ENCODE measurements at regions not wholly inside any gene's neighbourhood (a gene's known extent, or its start where the extent isn't known, plus 50 kb on each side); places are given as distances from the start of the nearest gene placed in this dataset.

DNA sequence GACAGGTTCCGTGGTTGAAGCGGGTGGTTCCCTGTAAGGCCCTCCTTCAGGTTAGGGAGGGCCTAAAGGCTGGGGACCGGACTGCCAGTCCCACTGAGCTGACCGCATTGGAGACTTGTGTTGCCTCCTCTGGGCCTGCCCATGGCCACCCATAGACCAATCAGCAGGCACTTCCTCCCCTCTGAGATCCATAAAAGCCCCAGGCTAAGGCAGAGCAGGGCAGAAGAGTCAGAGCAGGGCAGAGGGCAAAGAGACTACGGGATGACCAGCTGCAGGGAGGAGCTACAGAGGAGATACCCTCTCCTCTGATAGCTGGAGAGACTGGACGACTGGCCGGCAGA, 537.4 kb downstream of the TENT5A start:
- TF ChIP-seq, protein P1, sequence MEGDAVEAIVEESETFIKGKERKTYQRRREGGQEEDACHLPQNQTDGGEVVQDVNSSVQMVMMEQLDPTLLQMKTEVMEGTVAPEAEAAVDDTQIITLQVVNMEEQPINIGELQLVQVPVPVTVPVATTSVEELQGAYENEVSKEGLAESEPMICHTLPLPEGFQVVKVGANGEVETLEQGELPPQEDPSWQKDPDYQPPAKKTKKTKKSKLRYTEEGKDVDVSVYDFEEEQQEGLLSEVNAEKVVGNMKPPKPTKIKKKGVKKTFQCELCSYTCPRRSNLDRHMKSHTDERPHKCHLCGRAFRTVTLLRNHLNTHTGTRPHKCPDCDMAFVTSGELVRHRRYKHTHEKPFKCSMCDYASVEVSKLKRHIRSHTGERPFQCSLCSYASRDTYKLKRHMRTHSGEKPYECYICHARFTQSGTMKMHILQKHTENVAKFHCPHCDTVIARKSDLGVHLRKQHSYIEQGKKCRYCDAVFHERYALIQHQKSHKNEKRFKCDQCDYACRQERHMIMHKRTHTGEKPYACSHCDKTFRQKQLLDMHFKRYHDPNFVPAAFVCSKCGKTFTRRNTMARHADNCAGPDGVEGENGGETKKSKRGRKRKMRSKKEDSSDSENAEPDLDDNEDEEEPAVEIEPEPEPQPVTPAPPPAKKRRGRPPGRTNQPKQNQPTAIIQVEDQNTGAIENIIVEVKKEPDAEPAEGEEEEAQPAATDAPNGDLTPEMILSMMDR (IDR thresholded peaks at IDR 0.05): no peak
- TF ChIP-seq POLR2AphosphoS5 (IDR thresholded peaks at IDR 0.05): no peak
